ENCODE measurements at regions not wholly inside any gene's neighbourhood (a gene's known extent, or its start where the extent isn't known, plus 50 kb on each side); places are given as distances from the start of the nearest gene placed in this dataset.

- no peak for DNase-seq
Measured at GRCh38 chr13:40469581-40470310, 196.7 kb downstream of the FOXO1 start.

GRCh38 chr13:40470660-40471059, 195.8 kb downstream of the FOXO1 start:
- DNase-seq = no peak

GRCh38 chr13:40471076-40471475, 195.4 kb downstream of the FOXO1 start:
- DNase-seq = no peak

GRCh38 chr13:40471911-40472310, 194.5 kb downstream of the FOXO1 start:
- no peak for DNase-seq

GRCh38 chr13:40472427-40473220, 193.8 kb downstream of the FOXO1 start:
- no peak for DNase-seq

GRCh38 chr13:40475617-40476016, 190.8 kb downstream of the FOXO1 start:
- DNase-seq = no peak

GRCh38 chr13:40476175-40476958, 190.1 kb downstream of the FOXO1 start:
- no peak for DNase-seq

GRCh38 chr13:40477623-40478608, 188.5 kb downstream of the FOXO1 start:
- DNase-seq = no peak

- no peak for DNase-seq
Measured at GRCh38 chr13:40478775-40479174, 187.7 kb downstream of the FOXO1 start.

- DNase-seq = no peak
Measured at GRCh38 chr13:40479196-40479845, 187.1 kb downstream of the FOXO1 start.

GRCh38 chr13:40480012-40480914, 186.2 kb downstream of the FOXO1 start:
- DNase-seq = no peak

- DNase-seq = no peak
Measured at GRCh38 chr13:40480915-40481516, 185.4 kb downstream of the FOXO1 start.

- no peak for DNase-seq
Measured at GRCh38 chr13:40483601-40484000, 182.8 kb downstream of the FOXO1 start.

- no peak for DNase-seq
Measured at GRCh38 chr13:40484101-40484800, 182.2 kb downstream of the FOXO1 start.

- DNase-seq = no peak
Measured at GRCh38 chr13:40484974-40485373, 181.5 kb downstream of the FOXO1 start.

GRCh38 chr13:40485611-40486517, 180.6 kb downstream of the FOXO1 start:
- DNase-seq = no peak

- DNase-seq = no peak
Measured at GRCh38 chr13:40486518-40487163, 179.8 kb downstream of the FOXO1 start.

GRCh38 chr13:40488869-40489391, 177.5 kb downstream of the FOXO1 start:
- DNase-seq = no peak

Data from AML-193 (cell line).